ENCODE measurements at regions not wholly inside any gene's neighbourhood (a gene's known extent, or its start where the extent isn't known, plus 50 kb on each side); places are given as distances from the start of the nearest gene placed in this dataset.

- Histone ChIP-seq H4K20me1 (ENCODE audit: insufficient read depth, low read length) (no peaks in the 10 kb centered on the region), H3K27ac (ENCODE audit: low read depth, low read length) (no peak overlapping the region), H3K9me3 (ENCODE audit: low read depth, low read length) (no peaks in the 10 kb centered on the region), H3K36me3 (ENCODE audit: insufficient read depth, low read length) (no peaks in the 10 kb centered on the region), H2AFZ (ENCODE audit: low read length) (no peak overlapping the region), H3K4me3 (ENCODE audit: insufficient read depth, low read length) (no peak overlapping the region), H3K4me1 (ENCODE audit: insufficient read depth, low read length) (no peaks in the 10 kb centered on the region), H3K27me3 (ENCODE audit: insufficient read depth, low read length) (no peaks in the 10 kb centered on the region), H3K4me2 (ENCODE audit: insufficient read depth, low read length) (no peak overlapping the region), H3K79me2 (ENCODE audit: insufficient read depth, low read length) (no peaks in the 10 kb centered on the region)
- DNase-seq (ENCODE audit: insufficient read length, low spot score, missing footprints), result no peak
- no peak for TF ChIP-seq CTCF (IDR thresholded peaks at IDR 0.05; ENCODE audit: extremely low read depth, low read depth, low read length)
Observed at GRCh38 chr4:81348778-81349094, 123.0 kb downstream of the RASGEF1B start.

- H4K20me1 ChIP-seq (ENCODE audit: insufficient read depth, low read length), result no peaks in the 10 kb centered on the region
Observed at GRCh38 chr4:81348086-81348777, 123.5 kb downstream of the RASGEF1B start.

DNA sequence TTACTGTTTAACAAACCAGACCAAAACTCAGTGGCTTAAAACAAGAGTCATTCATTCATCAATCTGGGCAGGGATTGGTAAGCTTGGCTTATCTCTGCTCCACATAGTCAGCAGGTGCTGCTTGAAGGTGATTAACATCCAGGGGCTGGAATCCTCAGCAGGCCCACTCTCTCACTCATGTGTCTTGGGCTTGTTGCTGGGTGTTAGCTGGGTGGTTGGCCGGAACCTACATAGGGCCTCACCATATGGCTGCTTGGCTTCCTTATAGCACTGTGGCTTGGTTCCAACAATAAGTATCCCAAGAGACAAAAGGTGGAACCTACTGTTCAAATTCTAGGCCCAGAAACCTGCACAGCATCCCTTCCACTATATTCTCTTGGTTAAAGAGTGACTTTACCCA lies 125.0 kb downstream of the RASGEF1B start:
- Histone ChIP-seq H3K36me3 (ENCODE audit: insufficient read depth, low read length) (no peaks in the 10 kb centered on the region), H3K4me3 (ENCODE audit: insufficient read depth, low read length) (no peak overlapping the region), H3K4me2 (ENCODE audit: insufficient read depth, low read length) (no peak overlapping the region), H3K27me3 (ENCODE audit: insufficient read depth, low read length) (no peaks in the 10 kb centered on the region), H4K20me1 (ENCODE audit: insufficient read depth, low read length) (no peaks in the 10 kb centered on the region), H3K27ac (ENCODE audit: low read depth, low read length) (no peak overlapping the region), H3K9me3 (ENCODE audit: low read depth, low read length) (no peaks in the 10 kb centered on the region), H3K4me1 (ENCODE audit: insufficient read depth, low read length) (no peaks in the 10 kb centered on the region), H2AFZ (ENCODE audit: low read length) (no peak overlapping the region), H3K79me2 (ENCODE audit: insufficient read depth, low read length) (no peaks in the 10 kb centered on the region)
- DNase-seq (ENCODE audit: insufficient read length, low spot score, missing footprints), result no peak
- TF ChIP-seq CTCF (IDR thresholded peaks at IDR 0.05; ENCODE audit: extremely low read depth, low read depth, low read length), result no peak

More at GRCh38 chr4:81348086-81348777, 123.5 kb downstream of the RASGEF1B start:
- Histone ChIP-seq H2AFZ (ENCODE audit: low read length) (no peak overlapping the region), H3K4me3 (ENCODE audit: insufficient read depth, low read length) (no peak overlapping the region), H3K4me1 (ENCODE audit: insufficient read depth, low read length) (no peaks in the 10 kb centered on the region), H3K79me2 (ENCODE audit: insufficient read depth, low read length) (no peaks in the 10 kb centered on the region), H3K27ac (ENCODE audit: low read depth, low read length) (no peak overlapping the region), H3K36me3 (ENCODE audit: insufficient read depth, low read length) (no peaks in the 10 kb centered on the region), H3K4me2 (ENCODE audit: insufficient read depth, low read length) (no peak overlapping the region), H3K9me3 (ENCODE audit: low read depth, low read length) (no peaks in the 10 kb centered on the region), H3K27me3 (ENCODE audit: insufficient read depth, low read length) (no peaks in the 10 kb centered on the region)
- DNase-seq (ENCODE audit: insufficient read length, low spot score, missing footprints), result no peak
- TF ChIP-seq CTCF (IDR thresholded peaks at IDR 0.05; ENCODE audit: extremely low read depth, low read depth, low read length), result no peak

- no peak for DNase-seq (ENCODE audit: insufficient read length, low spot score, missing footprints)
- H3K27me3 ChIP-seq (ENCODE audit: insufficient read depth, low read length), result no peaks in the 10 kb centered on the region
- no peak for TF ChIP-seq CTCF (IDR thresholded peaks at IDR 0.05; ENCODE audit: extremely low read depth, low read depth, low read length)
- no peak overlapping the region for H2AFZ ChIP-seq (ENCODE audit: low read length)
- H3K4me1 ChIP-seq (ENCODE audit: insufficient read depth, low read length), result no peaks in the 10 kb centered on the region
- no peak overlapping the region for H3K4me2 ChIP-seq (ENCODE audit: insufficient read depth, low read length)
- H3K79me2 ChIP-seq (ENCODE audit: insufficient read depth, low read length), result no peaks in the 10 kb centered on the region
- H3K27ac ChIP-seq (ENCODE audit: low read depth, low read length), result no peak overlapping the region
- no peak overlapping the region for H3K4me3 ChIP-seq (ENCODE audit: insufficient read depth, low read length)
- no peaks in the 10 kb centered on the region for H3K9me3 ChIP-seq (ENCODE audit: low read depth, low read length)
- H4K20me1 ChIP-seq (ENCODE audit: insufficient read depth, low read length), result no peaks in the 10 kb centered on the region
- no peaks in the 10 kb centered on the region for H3K36me3 ChIP-seq (ENCODE audit: insufficient read depth, low read length)
Observed at GRCh38 chr4:81343536-81343935, 128.2 kb downstream of the RASGEF1B start.
